NCI-H2171 (cell line): ENCODE measurements at regions not wholly inside any gene's neighbourhood (a gene's known extent, or its start where the extent isn't known, plus 50 kb on each side); places are given as distances from the start of the nearest gene placed in this dataset.
"Not testable (repeated sequence)": the region's sequence is repeated elsewhere in the genome, so short reads cannot be mapped to it uniquely, and the experiment has no call there.

Experiments used
- DNase-seq: peaks from one replicate; lab custom pipeline; 2025; lab: John Stamatoyannopoulos, UW

GRCh38 chr5:105197531-105197930, 1634.9 kb upstream of the NUDT12 start:
- no peak for DNase-seq

- no peak for DNase-seq
Measured at GRCh38 chr5:105195765-105196164, 1633.2 kb upstream of the NUDT12 start.

GRCh38 chr5:105172918-105173317, 1610.3 kb upstream of the NUDT12 start:
- DNase-seq = no peak

- DNase-seq = no peak
Measured at GRCh38 chr5:105168806-105169205, 1606.2 kb upstream of the NUDT12 start.

GRCh38 chr5:105167092-105167491, 1604.5 kb upstream of the NUDT12 start:
- no peak for DNase-seq

- DNase-seq = no peak
Measured at GRCh38 chr5:105163547-105163946, 1601.0 kb upstream of the NUDT12 start.

GRCh38 chr5:105162557-105162956, 1600.0 kb upstream of the NUDT12 start:
- DNase-seq = not testable (repeated sequence)

GRCh38 chr5:105158526-105158925, 1595.9 kb upstream of the NUDT12 start:
- DNase-seq = no peak

- DNase-seq = no peak
Measured at GRCh38 chr5:105150323-105150722, 1587.7 kb upstream of the NUDT12 start.

- DNase-seq = no peak
Measured at GRCh38 chr5:105146867-105147266, 1584.3 kb upstream of the NUDT12 start.

- no peak for DNase-seq
Measured at GRCh38 chr5:105145152-105145551, 1582.6 kb upstream of the NUDT12 start.

GRCh38 chr5:105134328-105134727, 1571.7 kb upstream of the NUDT12 start:
- DNase-seq = no peak

GRCh38 chr5:105133087-105133486, 1570.5 kb upstream of the NUDT12 start:
- no peak for DNase-seq

- no peak for DNase-seq
Measured at GRCh38 chr5:105132581-105132980, 1570.0 kb upstream of the NUDT12 start.

GRCh38 chr5:105131045-105131444, 1568.5 kb upstream of the NUDT12 start:
- DNase-seq = no peak

- DNase-seq = no peak
Measured at GRCh38 chr5:105101577-105101976, 1539.0 kb upstream of the NUDT12 start.

GRCh38 chr5:105088961-105089360, 1526.4 kb upstream of the NUDT12 start:
- DNase-seq = no peak

GRCh38 chr5:105088102-105088501, 1525.5 kb upstream of the NUDT12 start:
- no peak for DNase-seq

- DNase-seq = no peak
Measured at GRCh38 chr5:105057893-105058292, 1495.3 kb upstream of the NUDT12 start.

GRCh38 chr5:105057001-105057436, 1494.4 kb upstream of the NUDT12 start:
- DNase-seq = no peak

GRCh38 chr5:105054406-105054805, 1491.8 kb upstream of the NUDT12 start:
- DNase-seq = no peak

GRCh38 chr5:105042623-105043022, 1480.0 kb upstream of the NUDT12 start:
- no peak for DNase-seq

- DNase-seq = not testable (repeated sequence)
Measured at GRCh38 chr5:105036814-105037213, 1474.2 kb upstream of the NUDT12 start.

- no peak for DNase-seq
Measured at GRCh38 chr5:105034401-105034763, 1471.8 kb upstream of the NUDT12 start.
